Fibroblast of lung (primary cell): ENCODE measurements at regions not wholly inside any gene's neighbourhood (a gene's known extent, or its start where the extent isn't known, plus 50 kb on each side); places are given as distances from the start of the nearest gene placed in this dataset.

Source experiments
- CTCF ChIP-seq, 2 donors: IDR thresholded peaks in 1 of 2; conservative IDR thresholded peaks in 1 of 2; 1 replicate in 1 of 2; 2 replicates in 1 of 2; pipeline ENCODE4 v1.5.1; 2011 to 2012; ENCODE audit warnings: low read length in 2 of 2, control low read depth in 1 of 2, inconsistent platforms in 1 of 2, low read depth in 1 of 2, mild to moderate bottlenecking in 1 of 2
- EZH2 ChIP-seq: IDR thresholded peaks from 2 replicates; pipeline ENCODE4 v1.5.1; 2012; ENCODE audit warnings: low read length, control low read depth, mild to moderate bottlenecking; ENCODE audit errors: missing control alignments

DNA sequence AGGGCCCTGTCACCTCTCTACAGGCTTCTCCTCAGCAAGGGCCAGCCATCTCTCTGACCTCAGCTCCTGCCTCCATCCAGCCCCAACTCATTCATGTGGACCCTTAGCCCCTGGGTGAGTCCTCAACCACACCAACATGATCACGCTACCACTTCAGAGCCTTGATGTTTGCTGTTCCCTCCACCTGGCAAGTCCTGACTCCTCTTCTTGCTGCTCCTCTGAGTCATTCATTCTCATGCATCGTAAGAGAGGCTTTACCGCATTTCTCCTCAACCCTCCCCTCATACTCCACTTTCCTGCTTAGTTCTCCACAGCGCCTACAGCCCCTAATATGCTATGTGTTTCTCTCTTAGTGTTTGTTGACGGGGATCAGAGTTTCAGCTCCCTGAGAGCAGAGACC, 99.9 kb downstream of the C17orf67 start:
- TF ChIP-seq EZH2, result no peak
- TF ChIP-seq CTCF (conservative IDR thresholded peaks at IDR 0.05 in 1 of 2, IDR thresholded peaks at IDR 0.05 in 1 of 2; ENCODE audit: low read depth in 1 of 2, low read length in 2 of 2), result no peak
